ENCODE measurements at regions not wholly inside any gene's neighbourhood (a gene's known extent, or its start where the extent isn't known, plus 50 kb on each side); places are given as distances from the start of the nearest gene placed in this dataset.

DNA sequence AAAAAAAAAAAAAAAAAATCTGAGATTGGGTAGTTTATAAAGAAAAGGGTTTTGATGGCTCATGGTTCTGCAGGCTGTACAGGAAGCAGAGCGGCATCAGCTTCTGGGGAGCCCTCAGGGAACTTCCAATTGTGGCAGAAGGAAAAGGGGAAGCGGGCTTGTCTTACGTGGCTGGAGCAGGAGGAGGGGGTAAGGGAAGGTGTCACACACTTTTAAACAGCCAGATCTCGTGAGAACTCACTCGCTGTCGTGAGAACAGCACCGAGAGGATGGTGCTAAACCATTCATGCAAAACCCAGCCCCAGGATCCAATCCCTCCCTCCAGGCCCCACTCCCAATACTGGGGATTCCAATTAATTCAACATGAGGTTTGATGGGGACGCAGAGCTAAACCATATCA, 806.2 kb downstream of the TBC1D22A start:
- no peak for TF ChIP-seq SPI1 (IDR thresholded peaks at IDR 0.05; ENCODE audit: low read depth, low read length)
- TF ChIP-seq TAF1 (IDR thresholded peaks at IDR 0.05; ENCODE audit: low read depth, low read length): no peak
- TF ChIP-seq POLR2AphosphoS5 (IDR thresholded peaks at IDR 0.05; ENCODE audit: low read depth, low read length): no peak
- no peak for TF ChIP-seq POLR2A (IDR thresholded peaks at IDR 0.05; ENCODE audit: low read depth, low read length)
- TF ChIP-seq PAX5 (IDR thresholded peaks at IDR 0.05; ENCODE audit: insufficient read depth, low read length, severe bottlenecking): no peak
- TF ChIP-seq POU2F2 (IDR thresholded peaks at IDR 0.05; ENCODE audit: low read depth, low read length): no peak
- no peak for DNase-seq (ENCODE audit: insufficient read length, low spot score)
- no peak for FAIRE-seq

DNA sequence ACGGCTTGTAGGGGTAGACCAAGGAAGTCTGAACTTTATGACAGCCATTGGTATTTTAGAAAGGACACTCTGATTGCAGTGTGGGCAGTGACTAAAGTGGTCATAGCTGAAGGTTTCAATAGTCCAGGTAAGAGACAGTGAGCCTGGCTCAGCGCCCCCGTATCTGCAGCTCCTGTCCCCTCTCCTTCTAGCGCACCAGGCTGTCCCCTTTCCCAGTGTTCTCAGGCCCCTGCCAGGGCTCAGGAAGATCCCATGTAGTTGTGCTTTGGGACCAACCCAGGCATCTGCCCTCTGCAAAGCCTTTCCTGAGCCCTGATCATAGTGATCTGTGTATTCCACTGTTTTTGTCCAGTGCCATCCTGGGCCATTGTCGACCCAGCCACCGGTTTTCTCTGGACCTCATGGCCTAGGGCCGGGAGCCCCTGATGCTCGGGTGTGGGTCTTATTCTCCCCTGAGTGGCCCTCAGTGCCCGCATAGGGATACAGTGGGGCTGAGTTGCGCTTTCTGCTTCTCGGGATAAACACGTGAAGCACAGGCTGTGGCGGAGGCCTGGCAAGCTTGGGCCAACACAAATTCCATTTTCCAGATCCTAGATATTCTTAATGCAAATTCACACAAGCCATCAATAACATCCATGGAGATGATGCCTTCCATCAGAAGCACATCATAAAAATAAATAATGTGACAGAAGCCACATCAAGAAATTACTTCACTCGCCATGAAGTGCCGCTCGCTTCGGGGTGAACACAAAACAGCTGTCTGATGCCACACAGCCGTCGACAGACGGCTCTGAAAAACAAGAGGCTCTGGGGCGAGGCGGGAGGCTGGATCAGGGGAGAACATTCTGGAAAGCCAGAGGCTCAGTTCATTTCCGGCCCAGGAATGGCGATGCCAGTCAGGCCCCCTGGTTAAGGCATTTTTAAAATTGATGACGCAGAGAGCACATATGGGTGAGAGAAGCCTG, 805.0 kb downstream of the TBC1D22A start:
- FAIRE-seq (no peak), DNase-seq (ENCODE audit: insufficient read length, low spot score) (no peak)
- TF ChIP-seq POLR2A (IDR thresholded peaks at IDR 0.05; ENCODE audit: low read depth, low read length) (no peak), POU2F2 (IDR thresholded peaks at IDR 0.05; ENCODE audit: low read depth, low read length) (no peak), SPI1 (IDR thresholded peaks at IDR 0.05; ENCODE audit: low read depth, low read length) (no peak), POLR2AphosphoS5 (IDR thresholded peaks at IDR 0.05; ENCODE audit: low read depth, low read length) (no peak), PAX5 (IDR thresholded peaks at IDR 0.05; ENCODE audit: insufficient read depth, low read length, severe bottlenecking) (no peak), TAF1 (IDR thresholded peaks at IDR 0.05; ENCODE audit: low read depth, low read length) (no peak)

GRCh38 chr22:47566491-47566890, 804.0 kb downstream of the TBC1D22A start:
- FAIRE-seq (no peak), DNase-seq (ENCODE audit: insufficient read length, low spot score) (no peak)
- TF ChIP-seq POLR2AphosphoS5 (IDR thresholded peaks at IDR 0.05; ENCODE audit: low read depth, low read length): no peak
- TF ChIP-seq POU2F2 (IDR thresholded peaks at IDR 0.05; ENCODE audit: low read depth, low read length): no peak
- TF ChIP-seq POLR2A (IDR thresholded peaks at IDR 0.05; ENCODE audit: low read depth, low read length): no peak
- no peak for TF ChIP-seq SPI1 (IDR thresholded peaks at IDR 0.05; ENCODE audit: low read depth, low read length)
- no peak for TF ChIP-seq PAX5 (IDR thresholded peaks at IDR 0.05; ENCODE audit: insufficient read depth, low read length, severe bottlenecking)
- no peak for TF ChIP-seq TAF1 (IDR thresholded peaks at IDR 0.05; ENCODE audit: low read depth, low read length)

DNA sequence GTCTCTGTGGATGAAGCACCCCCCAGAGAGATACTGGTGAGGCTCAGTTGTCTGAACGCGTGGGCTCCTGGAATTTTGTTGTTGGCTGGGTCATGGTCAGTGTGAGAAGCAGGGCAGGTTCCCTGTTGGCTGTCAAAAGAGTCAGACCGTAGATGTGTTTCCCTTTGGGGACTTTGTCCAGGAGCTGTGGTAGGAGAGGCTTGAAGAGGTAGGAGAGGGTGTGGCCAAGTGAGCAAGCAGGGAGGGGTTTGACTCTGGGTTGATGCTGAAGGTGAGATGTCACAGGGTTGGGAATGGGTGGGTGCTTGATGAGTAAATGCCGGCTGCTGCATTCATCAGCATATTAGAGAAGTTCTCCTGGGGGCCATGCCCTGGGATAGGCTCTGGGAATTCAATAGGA, 803.2 kb downstream of the TBC1D22A start:
- FAIRE-seq: no peak
- no peak for DNase-seq (ENCODE audit: insufficient read length, low spot score)
- TF ChIP-seq PAX5 (IDR thresholded peaks at IDR 0.05; ENCODE audit: insufficient read depth, low read length, severe bottlenecking): no peak
- no peak for TF ChIP-seq POU2F2 (IDR thresholded peaks at IDR 0.05; ENCODE audit: low read depth, low read length)
- TF ChIP-seq POLR2A (IDR thresholded peaks at IDR 0.05; ENCODE audit: low read depth, low read length): no peak
- no peak for TF ChIP-seq TAF1 (IDR thresholded peaks at IDR 0.05; ENCODE audit: low read depth, low read length)
- no peak for TF ChIP-seq SPI1 (IDR thresholded peaks at IDR 0.05; ENCODE audit: low read depth, low read length)
- TF ChIP-seq POLR2AphosphoS5 (IDR thresholded peaks at IDR 0.05; ENCODE audit: low read depth, low read length): no peak

DNA sequence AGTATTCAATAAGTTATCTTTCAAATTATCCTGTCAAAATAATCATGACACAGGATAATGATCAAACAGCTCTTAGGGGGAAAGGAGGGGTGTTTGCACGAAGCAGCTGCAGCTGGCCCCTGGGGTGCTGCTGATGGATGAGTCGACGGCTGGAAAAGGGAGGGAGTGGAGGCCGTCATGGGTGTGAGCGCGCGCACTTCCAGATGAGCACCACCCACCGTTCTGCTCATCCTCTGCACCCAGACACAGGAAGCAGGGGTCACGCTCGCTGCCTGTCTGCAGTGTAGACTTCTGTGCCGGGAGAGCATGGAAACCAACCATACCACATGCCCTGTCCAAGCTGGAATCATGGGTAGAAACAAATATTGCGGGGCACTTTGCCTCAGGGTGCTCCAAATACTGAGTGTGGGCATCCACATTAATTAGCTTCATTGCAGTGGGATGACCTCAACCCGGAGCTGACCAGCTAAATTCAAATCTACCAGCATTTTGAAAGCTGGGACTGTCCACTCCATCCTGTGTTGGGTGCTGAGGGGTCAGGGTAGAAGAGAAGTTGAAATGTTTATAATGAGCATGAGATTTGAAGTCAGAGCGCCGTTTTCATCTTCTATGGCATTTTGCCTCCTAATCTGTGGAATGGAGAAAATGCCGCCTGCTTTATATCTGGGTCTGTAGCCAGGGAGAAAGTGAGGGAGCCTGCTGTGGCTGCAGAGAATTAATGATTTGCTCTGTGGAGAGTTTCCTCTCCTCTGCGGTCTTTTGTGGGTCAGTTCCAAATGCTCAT, 802.4 kb downstream of the TBC1D22A start:
- TF ChIP-seq PAX5 (IDR thresholded peaks at IDR 0.05; ENCODE audit: insufficient read depth, low read length, severe bottlenecking): no peak
- no peak for TF ChIP-seq POLR2A (IDR thresholded peaks at IDR 0.05; ENCODE audit: low read depth, low read length)
- TF ChIP-seq TAF1 (IDR thresholded peaks at IDR 0.05; ENCODE audit: low read depth, low read length): no peak
- no peak for TF ChIP-seq POU2F2 (IDR thresholded peaks at IDR 0.05; ENCODE audit: low read depth, low read length)
- no peak for TF ChIP-seq POLR2AphosphoS5 (IDR thresholded peaks at IDR 0.05; ENCODE audit: low read depth, low read length)
- DNase-seq (ENCODE audit: insufficient read length, low spot score) (no peak), FAIRE-seq (no peak)

DNA sequence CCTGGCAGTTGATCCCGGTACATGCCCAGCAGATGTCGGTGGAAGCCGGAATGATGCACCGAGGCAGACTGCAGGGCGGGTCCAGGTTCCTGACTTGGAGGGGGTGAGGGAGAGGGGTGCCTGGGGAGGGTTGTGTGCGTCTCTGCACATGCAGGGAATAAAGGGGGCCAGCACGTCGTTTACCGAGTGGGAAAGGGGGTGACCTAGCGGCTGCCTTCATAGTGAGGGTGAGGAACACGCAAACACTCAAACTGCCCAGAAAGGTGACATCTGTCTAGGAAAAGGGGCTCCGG, 801.7 kb downstream of the TBC1D22A start:
- TF ChIP-seq PAX5 (IDR thresholded peaks at IDR 0.05; ENCODE audit: insufficient read depth, low read length, severe bottlenecking) (no peak), SPI1 (IDR thresholded peaks at IDR 0.05; ENCODE audit: low read depth, low read length) (no peak), POLR2AphosphoS5 (IDR thresholded peaks at IDR 0.05; ENCODE audit: low read depth, low read length) (no peak), POLR2A (IDR thresholded peaks at IDR 0.05; ENCODE audit: low read depth, low read length) (no peak), TAF1 (IDR thresholded peaks at IDR 0.05; ENCODE audit: low read depth, low read length) (no peak), POU2F2 (IDR thresholded peaks at IDR 0.05; ENCODE audit: low read depth, low read length) (no peak)
- FAIRE-seq: no peak

DNA sequence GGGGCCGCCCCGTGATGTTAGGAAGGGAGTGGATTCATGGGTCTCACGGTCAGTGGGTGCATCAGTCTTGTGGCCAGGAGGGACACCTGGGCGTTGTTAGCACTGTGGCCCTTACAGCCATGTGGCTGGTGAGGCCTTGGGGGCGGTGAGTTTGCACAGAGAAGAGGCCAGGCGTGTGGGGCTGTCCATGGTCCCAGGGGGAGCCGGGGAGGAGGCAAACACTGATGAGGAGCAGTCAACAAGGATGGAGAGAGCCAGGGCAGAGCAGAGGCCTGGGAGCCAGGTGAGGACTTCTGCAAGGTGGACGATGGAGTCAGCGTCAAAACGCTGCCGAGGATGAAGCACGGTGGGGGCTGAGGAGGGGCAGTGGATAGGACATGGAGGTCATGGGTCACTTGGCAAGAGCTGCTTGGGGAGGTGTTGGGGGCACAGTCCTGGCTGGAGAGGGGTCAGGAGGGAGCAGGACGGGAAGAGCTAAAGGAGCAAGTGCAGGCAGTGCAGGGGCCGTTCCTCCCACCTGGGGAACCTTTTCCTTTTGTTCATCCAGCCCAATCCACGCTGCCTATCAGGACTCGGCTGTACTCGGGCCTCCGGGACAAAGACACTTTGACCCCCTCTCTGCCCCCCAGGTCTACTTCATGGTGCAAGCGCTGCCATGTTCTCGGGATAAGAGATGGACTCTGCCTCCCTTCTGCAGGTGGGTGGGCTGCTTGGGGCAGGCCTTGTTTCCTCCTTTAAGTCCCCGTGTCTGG, 801.1 kb downstream of the TBC1D22A start:
- TF ChIP-seq TAF1 (IDR thresholded peaks at IDR 0.05; ENCODE audit: low read depth, low read length): no peak
- no peak for TF ChIP-seq POLR2AphosphoS5 (IDR thresholded peaks at IDR 0.05; ENCODE audit: low read depth, low read length)
- TF ChIP-seq SPI1 (IDR thresholded peaks at IDR 0.05; ENCODE audit: low read depth, low read length): no peak
- TF ChIP-seq POU2F2 (IDR thresholded peaks at IDR 0.05; ENCODE audit: low read depth, low read length): no peak
- no peak for TF ChIP-seq POLR2A (IDR thresholded peaks at IDR 0.05; ENCODE audit: low read depth, low read length)
- TF ChIP-seq PAX5 (IDR thresholded peaks at IDR 0.05; ENCODE audit: insufficient read depth, low read length, severe bottlenecking): no peak
- DNase-seq (ENCODE audit: insufficient read length, low spot score) (no peak), FAIRE-seq (no peak)

More for the DNA sequence above, 801.7 kb downstream of the TBC1D22A start:
- DNase-seq (ENCODE audit: insufficient read length, low spot score): no peak

- TF ChIP-seq POLR2A (IDR thresholded peaks at IDR 0.05; ENCODE audit: low read depth, low read length) (no peak), TAF1 (IDR thresholded peaks at IDR 0.05; ENCODE audit: low read depth, low read length) (no peak), SPI1 (IDR thresholded peaks at IDR 0.05; ENCODE audit: low read depth, low read length) (no peak), PAX5 (IDR thresholded peaks at IDR 0.05; ENCODE audit: insufficient read depth, low read length, severe bottlenecking) (no peak), POU2F2 (IDR thresholded peaks at IDR 0.05; ENCODE audit: low read depth, low read length) (no peak), POLR2AphosphoS5 (IDR thresholded peaks at IDR 0.05; ENCODE audit: low read depth, low read length) (no peak)
- FAIRE-seq (no peak), DNase-seq (ENCODE audit: insufficient read length, low spot score) (no peak)
Observed at GRCh38 chr22:47561766-47562165, 799.3 kb downstream of the TBC1D22A start.

All from GM12891 (cell line).